ENCODE measurements at regions not wholly inside any gene's neighbourhood (a gene's known extent, or its start where the extent isn't known, plus 50 kb on each side); places are given as distances from the start of the nearest gene placed in this dataset.

- CTCF ChIA-PET (ENCODE audit: partially characterized antibody) = interaction anchor here (1.5 kb wide), 1 partner anchor 132 kb away, joined by 3 read pairs; no protein-coding TSS in a partner anchor
- 76% methylated on average over 3 of the region's 3 CpGs; no CpG with 5 or more reads in 1 of the 2 experiments for WGBS, 2 experiments (ENCODE audit: extremely low coverage in 1 of 2, insufficient coverage in 1 of 2, insufficient read length in 1 of 2, insufficient replicate concordance in 2 of 2, low coverage in 1 of 2, low lambda C conversion rate in 2 of 2, missing lambda C conversion rate in 1 of 2)
- TF ChIP-seq CTBP2 (IDR thresholded peaks at IDR 0.05; ENCODE audit: borderline replicate concordance, insufficient read depth, insufficient read length, low read length) = no peak
- no peak for TF ChIP-seq NANOG (IDR thresholded peaks at IDR 0.05; ENCODE audit: insufficient read depth, low read depth, low read length, poor library complexity, severe bottlenecking)
- no peak for TF ChIP-seq SP1 (IDR thresholded peaks at IDR 0.05; ENCODE audit: low read depth, low read length)
- TF ChIP-seq POU5F1 (IDR thresholded peaks at IDR 0.05; ENCODE audit: low read depth, low read length) = no peak
- no peak for TF ChIP-seq ATF2 (IDR thresholded peaks at IDR 0.05; ENCODE audit: low read length)
Observed at GRCh38 chr6:84417260-84417659, 189.8 kb upstream of the CEP162 start.

More at GRCh38 chr6:84417260-84417659, 189.8 kb upstream of the CEP162 start:
- no peaks in the 10 kb centered on the region for H3K79me2 ChIP-seq (ENCODE audit: control insufficient read depth in 1 of 2, insufficient read depth in 2 of 2, low read length in 2 of 2)
- DNase-seq (ENCODE audit: low read depth in 1 of 2, low spot score in 2 of 2) = no peak
- H3K23me2 ChIP-seq (ENCODE audit: low read depth, low read length) = no peaks in the 10 kb centered on the region
- H3K79me1 ChIP-seq (ENCODE audit: low read depth, low read length) = no peaks in the 10 kb centered on the region
- no peak for FAIRE-seq
- no peak overlapping the region for H3K4me3 ChIP-seq (ENCODE audit: extremely low read depth in 1 of 4, insufficient read depth in 2 of 4, low read depth in 3 of 4, low read length in 4 of 4)
- H2BK20ac ChIP-seq (ENCODE audit: low read length) = no peak overlapping the region
- H3K4me1 ChIP-seq (replicated peaks in 1 of 4; ENCODE audit: control insufficient read depth in 3 of 4, insufficient read depth in 4 of 4, low read length in 3 of 4) = no peaks in the 10 kb centered on the region
- H2AFZ ChIP-seq (ENCODE audit: low read length) = no peak overlapping the region
- H3K9me3 ChIP-seq (ENCODE audit: insufficient read depth in 2 of 2, low read depth in 1 of 2, low read length in 1 of 2) = no peaks in the 10 kb centered on the region
- no peaks in the 10 kb centered on the region for H4K20me1 ChIP-seq (replicated peaks in 1 of 2; ENCODE audit: control insufficient read depth in 1 of 2, insufficient read depth in 2 of 2, low read length in 2 of 2)
- no peaks in the 10 kb centered on the region for H3K27me3 ChIP-seq (replicated peaks in 1 of 4; ENCODE audit: control insufficient read depth in 3 of 4, extremely low read depth in 1 of 4, insufficient read depth in 3 of 4, low read length in 3 of 4)
- H4K8ac ChIP-seq (ENCODE audit: extremely low read depth, insufficient read depth, low read length) = no peak overlapping the region
- no peak overlapping the region for H2BK120ac ChIP-seq (replicated peaks; ENCODE audit: low read depth, low read length)
- no peaks in the 10 kb centered on the region for H3K36me3 ChIP-seq (ENCODE audit: control insufficient read depth in 2 of 4, insufficient read depth in 4 of 4, low read length in 3 of 4)
- H2BK5ac ChIP-seq (ENCODE audit: low read depth, low read length) = no peak overlapping the region
- H2AK5ac ChIP-seq (ENCODE audit: low read depth, low read length) = no peak overlapping the region
- no peak overlapping the region for H3K18ac ChIP-seq (ENCODE audit: extremely low read depth, low read length)
- no peak overlapping the region for H3K23ac ChIP-seq (ENCODE audit: insufficient read length)
- no peak overlapping the region for H3K14ac ChIP-seq (ENCODE audit: insufficient read length)
- no peak overlapping the region for H2BK15ac ChIP-seq (ENCODE audit: low read length)
- no peak overlapping the region for H4K91ac ChIP-seq (replicated peaks; ENCODE audit: insufficient read length, low read length)
- no peak overlapping the region for H2BK12ac ChIP-seq (ENCODE audit: low read depth, low read length)
- H3K4me2 ChIP-seq (ENCODE audit: insufficient read depth in 1 of 2, low read depth in 2 of 2, low read length in 2 of 2) = no peak overlapping the region
- no peak overlapping the region for H3K56ac ChIP-seq (replicated peaks; ENCODE audit: insufficient read length, low read depth, low read length)
- no peak overlapping the region for H3K4ac ChIP-seq (replicated peaks; ENCODE audit: insufficient read length, low read depth, low read length)
- no peak overlapping the region for H3K27ac ChIP-seq (ENCODE audit: low read depth, low read length)
- no peak overlapping the region for H4K5ac ChIP-seq (ENCODE audit: insufficient read length, low read depth, low read length)
- POLR2A ChIA-PET (ENCODE audit: partially characterized antibody) = no interaction called here
- no peak overlapping the region for H3K9ac ChIP-seq (replicated peaks in 1 of 4; ENCODE audit: extremely low read depth in 1 of 4, low read depth in 3 of 4, low read length in 3 of 4)

Data from H1 (cell line).